Amniotic stem cell (primary cell): ENCODE measurements at regions not wholly inside any gene's neighbourhood (a gene's known extent, or its start where the extent isn't known, plus 50 kb on each side); places are given as distances from the start of the nearest gene placed in this dataset.

Experiments
- DNase-seq: peaks from one replicate; lab custom pipeline; 2025; lab: John Stamatoyannopoulos, UW

DNA sequence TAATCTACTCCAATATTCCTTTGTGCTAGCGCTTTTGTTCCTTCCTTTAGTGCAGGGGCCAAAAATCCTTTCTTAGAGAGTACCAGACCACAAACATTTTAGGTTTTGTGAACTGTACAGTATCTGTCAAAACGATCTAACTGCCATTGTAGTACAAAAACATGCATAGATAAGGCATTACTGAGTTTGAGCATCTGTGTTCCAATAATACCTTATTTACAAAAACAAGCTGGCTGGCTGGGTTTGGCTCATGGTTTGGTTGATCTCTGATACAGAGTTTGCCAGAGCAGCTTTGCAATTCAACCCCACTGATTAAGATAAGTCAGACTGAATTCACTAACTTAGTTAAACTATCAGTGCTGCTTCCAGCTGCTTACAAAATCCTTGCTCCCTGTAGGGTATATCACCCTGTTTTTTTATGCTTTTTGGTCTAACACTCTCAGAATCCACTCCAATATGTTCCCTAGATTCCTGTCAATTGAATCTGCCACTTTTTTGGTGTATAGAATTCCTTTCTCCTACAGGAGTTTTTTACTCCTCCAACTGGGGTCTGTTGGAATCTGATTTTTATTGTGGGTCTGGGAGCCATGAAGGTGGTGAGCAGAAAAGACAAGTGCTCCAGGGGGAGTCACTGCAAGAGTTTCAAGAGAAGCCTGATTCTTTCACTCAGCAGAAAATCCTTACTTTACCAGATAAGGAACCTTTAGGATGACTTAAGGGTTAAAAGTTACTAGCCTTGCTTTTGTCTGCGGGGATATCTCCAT lies 1399.4 kb downstream of the EFNB2 start:
- DNase-seq: no peak

DNA sequence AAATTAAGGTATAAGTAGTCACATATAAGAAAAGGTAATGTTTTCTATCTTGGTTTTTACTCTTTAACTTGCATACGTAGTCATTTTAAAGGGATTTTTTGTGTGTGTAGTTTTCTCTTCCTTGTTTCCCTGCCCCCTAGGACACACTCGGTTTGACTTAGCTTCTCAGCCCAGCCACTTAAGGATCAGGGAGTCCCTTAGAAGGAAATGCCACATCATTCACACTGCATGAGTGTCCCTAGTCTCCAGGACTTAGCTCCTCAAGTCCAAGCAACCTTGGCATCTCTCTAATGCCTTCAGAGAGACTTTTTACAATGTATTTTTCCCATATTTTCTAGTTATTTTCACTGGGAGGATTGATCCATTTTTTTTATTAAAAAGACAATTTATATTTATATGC lies 1407.7 kb downstream of the EFNB2 start:
- no peak for DNase-seq

DNA sequence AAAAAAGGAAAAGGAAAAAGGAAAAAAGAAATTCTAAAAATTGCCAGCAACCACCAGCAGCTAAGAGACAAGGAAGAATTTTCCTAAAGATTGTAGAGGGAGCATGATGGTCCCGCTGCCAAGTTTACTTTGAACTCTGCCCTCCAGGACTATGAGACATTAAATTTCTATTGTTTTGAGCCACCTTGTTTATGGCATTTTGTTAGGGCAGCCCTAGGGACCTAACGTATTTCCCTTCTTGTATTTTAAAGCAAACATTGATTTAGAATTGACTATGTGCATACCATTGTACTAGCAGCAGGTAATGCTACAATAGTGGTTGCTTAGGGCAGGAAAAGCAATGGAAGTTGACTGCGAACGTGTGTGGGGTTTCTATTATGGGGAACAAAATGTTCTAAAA lies 1414.2 kb downstream of the EFNB2 start:
- no peak for DNase-seq

GRCh38 chr13:105118426-105118985 lies 1417.0 kb downstream of the EFNB2 start:
- DNase-seq: no peak

DNA sequence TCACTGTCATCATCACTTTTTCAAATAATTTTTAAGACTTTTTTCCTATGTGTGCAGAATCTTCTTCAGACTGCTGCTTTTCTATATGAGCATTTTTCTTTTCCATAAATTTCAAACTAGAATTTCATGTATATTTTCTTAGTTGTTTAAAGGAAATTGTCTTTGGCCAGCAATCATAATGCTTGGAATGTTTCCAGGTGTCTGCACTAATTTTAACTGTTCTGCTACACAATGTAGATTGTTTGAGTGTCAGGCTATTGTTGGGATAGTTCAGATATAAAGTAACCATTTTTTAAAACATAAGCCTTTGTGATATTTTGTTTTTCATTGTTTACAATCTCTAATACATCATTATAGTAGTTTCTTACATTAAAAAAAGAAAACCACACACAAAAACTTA lies 1418.5 kb downstream of the EFNB2 start:
- no peak for DNase-seq

- DNase-seq: no peak
These were observed 1422.9 kb downstream of the EFNB2 start for GRCh38 chr13:105112561-105112960.

GRCh38 chr13:105107781-105108180 lies 1427.7 kb downstream of the EFNB2 start:
- no peak for DNase-seq

DNA sequence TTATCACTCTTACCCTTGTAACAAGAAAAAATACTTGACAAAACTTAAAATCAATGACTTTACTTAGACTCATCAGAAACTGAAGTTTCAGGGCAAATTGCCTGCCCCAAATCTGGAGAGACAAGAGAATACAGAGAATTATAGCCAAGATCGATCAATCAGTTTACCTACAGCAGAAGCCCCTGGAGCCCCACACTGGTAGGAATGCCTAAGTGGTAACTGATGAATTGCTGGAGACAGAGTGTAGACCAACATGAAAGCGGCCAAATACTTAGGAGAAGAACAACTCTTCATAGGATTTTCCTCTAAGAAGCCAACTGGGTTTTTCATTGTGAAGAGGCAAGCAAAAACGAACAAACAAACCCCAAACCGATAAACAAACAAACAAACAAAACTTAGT lies 1430.0 kb downstream of the EFNB2 start:
- no peak for DNase-seq

- no peak for DNase-seq
These were observed 1437.9 kb downstream of the EFNB2 start for GRCh38 chr13:105097521-105097920.

- no peak for DNase-seq
These were observed 1445.4 kb downstream of the EFNB2 start for GRCh38 chr13:105089858-105090643.

DNA sequence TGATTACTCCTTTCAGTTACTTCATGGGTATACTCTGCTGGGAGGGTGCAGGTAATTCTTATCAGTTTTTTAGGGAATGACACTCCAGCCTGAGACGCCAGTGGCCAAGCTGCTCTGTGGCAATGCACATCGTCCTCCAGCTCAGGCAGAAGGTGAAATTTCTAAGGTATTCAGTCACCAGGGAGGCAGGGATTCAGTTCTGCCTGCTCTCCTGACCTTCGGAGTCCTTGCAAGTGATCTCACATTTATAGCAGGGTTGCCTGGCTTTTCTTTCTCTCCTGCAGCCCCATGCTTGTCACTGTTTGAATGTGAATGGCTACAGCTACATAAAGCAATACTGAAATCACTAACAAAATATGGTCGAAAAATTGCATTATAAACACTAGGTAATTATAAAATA lies 1447.5 kb downstream of the EFNB2 start:
- DNase-seq: no peak

DNA sequence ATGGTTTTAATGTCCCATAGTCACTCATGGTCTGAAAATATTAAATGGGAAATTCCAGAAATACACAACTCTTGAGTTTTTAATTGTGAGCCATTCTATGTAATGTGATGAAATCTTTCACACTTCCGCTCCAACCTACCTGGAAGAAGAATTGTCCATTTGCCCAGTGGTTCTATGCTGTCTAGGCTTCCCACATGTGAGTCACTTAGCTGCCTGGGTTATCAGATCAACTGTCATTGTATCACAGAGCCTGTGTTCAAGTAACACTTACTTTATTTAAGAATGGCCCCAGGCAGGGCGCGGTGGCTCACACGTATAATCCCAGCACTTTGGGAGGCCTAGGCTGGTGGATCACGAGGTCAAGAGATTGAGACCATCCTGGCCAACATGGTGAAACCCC lies 1450.5 kb downstream of the EFNB2 start:
- DNase-seq: no peak

- no peak for DNase-seq
These were observed 1451.5 kb downstream of the EFNB2 start for GRCh38 chr13:105083992-105084391.

- DNase-seq: no peak
These were observed 1460.7 kb downstream of the EFNB2 start for GRCh38 chr13:105074755-105075154.

DNA sequence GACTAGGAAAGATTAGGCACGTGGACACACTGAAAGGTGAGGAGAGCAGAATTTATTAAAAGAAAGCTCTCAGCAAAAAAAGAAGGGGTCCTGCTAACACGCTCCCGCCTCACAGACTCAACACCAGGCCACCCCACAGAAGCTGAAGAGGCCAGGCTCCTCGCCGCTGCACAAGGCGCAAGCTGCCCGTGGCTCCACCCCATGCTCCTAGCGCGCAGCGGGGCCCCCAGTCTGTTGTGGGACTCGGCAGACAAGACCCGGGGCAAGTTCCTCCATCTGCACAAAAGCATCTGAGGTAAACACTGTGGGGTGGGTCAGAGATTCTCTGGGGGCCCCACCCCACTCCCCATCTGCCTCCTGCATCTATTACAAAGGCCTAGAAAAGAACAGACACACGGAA lies 1462.4 kb downstream of the EFNB2 start:
- DNase-seq: no peak

- DNase-seq: no peak
These were observed 1465.0 kb downstream of the EFNB2 start for GRCh38 chr13:105070452-105070851.

- DNase-seq: no peak
These were observed 1466.4 kb downstream of the EFNB2 start for GRCh38 chr13:105069106-105069505.

DNA sequence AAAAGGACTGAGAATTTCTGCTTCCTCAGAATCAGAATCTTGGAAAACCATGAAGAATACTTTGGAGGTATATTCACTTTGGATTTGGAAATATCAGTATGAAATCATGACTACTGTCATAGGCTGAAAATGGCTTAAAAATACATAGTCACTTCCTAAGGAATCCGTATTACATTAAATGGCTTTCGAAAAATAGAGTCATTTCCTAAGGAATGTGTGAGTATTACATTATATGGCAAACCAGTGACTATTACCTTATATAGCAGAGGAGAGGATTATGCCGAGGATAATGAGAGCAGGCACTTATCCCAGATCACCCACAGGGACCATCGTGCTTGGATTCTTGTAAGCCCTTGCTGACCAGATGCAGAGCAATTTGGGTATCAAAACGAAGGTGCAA lies 1471.8 kb downstream of the EFNB2 start:
- no peak for DNase-seq

DNA sequence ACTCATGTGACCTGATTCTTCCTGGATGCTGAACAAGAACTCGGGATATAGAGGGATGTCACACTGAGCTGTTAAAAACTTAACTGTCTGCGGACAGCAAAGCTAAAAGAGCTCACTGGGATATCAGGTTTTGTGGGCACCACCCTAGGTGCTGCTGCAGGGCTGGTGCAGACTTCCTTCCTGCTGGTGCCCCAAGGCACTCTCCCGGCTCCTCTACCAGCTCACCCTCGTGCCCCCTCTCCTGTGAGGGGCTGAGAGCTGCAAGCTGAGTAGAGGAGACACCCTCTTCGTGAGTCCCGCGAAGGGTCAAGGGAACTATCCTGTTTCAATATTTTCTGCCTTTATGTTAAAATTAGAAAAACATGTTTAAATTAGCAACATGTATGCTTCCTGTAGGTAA lies 1475.7 kb downstream of the EFNB2 start:
- DNase-seq: no peak

GRCh38 chr13:105058517-105058916 lies 1476.9 kb downstream of the EFNB2 start:
- no peak for DNase-seq

- no peak for DNase-seq
These were observed 1482.8 kb downstream of the EFNB2 start for GRCh38 chr13:105052711-105053110.

GRCh38 chr13:105050686-105051085 lies 1484.8 kb downstream of the EFNB2 start:
- no peak for DNase-seq

DNA sequence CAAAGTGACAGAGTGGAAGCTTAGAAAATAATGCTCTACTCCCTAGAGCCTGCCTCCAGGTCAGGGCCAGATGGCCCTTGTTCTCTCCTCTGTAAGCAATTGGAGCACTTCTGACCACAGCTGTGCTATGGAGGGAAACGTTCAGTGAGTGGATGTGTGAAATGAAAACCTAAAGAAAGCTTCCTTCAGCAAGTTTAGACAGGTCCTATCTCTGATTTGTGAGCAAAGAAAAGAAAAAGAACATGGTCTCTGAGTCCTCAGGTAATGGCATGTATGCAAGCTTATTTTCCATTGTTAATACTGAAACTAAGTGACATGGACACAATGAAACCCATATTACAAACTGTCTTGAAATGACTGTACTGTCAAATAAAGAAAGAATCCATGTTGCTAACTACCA lies 1486.8 kb downstream of the EFNB2 start:
- DNase-seq: no peak
